ENCODE measurements at regions not wholly inside any gene's neighbourhood (a gene's known extent, or its start where the extent isn't known, plus 50 kb on each side); places are given as distances from the start of the nearest gene placed in this dataset.

GRCh38 chr4:58871509-58871908 is 1761.3 kb upstream of the IGFBP7 start:
- TF ChIP-seq, protein P1, sequence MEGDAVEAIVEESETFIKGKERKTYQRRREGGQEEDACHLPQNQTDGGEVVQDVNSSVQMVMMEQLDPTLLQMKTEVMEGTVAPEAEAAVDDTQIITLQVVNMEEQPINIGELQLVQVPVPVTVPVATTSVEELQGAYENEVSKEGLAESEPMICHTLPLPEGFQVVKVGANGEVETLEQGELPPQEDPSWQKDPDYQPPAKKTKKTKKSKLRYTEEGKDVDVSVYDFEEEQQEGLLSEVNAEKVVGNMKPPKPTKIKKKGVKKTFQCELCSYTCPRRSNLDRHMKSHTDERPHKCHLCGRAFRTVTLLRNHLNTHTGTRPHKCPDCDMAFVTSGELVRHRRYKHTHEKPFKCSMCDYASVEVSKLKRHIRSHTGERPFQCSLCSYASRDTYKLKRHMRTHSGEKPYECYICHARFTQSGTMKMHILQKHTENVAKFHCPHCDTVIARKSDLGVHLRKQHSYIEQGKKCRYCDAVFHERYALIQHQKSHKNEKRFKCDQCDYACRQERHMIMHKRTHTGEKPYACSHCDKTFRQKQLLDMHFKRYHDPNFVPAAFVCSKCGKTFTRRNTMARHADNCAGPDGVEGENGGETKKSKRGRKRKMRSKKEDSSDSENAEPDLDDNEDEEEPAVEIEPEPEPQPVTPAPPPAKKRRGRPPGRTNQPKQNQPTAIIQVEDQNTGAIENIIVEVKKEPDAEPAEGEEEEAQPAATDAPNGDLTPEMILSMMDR (IDR thresholded peaks at IDR 0.05; ENCODE audit: unreplicated experiment): no peak
- CTCF ChIA-PET: interaction anchor here (0.7 kb wide), 1 partner anchor 26 kb away, joined by 4 read pairs; no protein-coding TSS in a partner anchor
- Mint-ChIP-seq H3K4me3 (ENCODE audit: low read depth, unreplicated experiment) (no peak overlapping the region), H3K4me1 (ENCODE audit: low read depth, unreplicated experiment) (no peaks in the 10 kb centered on the region), H3K27me3 (ENCODE audit: unreplicated experiment) (no peaks in the 10 kb centered on the region), H3K9me3 (ENCODE audit: low read depth, unreplicated experiment) (peaks cover 4% of the 10 kb centered on the region), H3K27ac (ENCODE audit: unreplicated experiment) (no peak overlapping the region), H3K36me3 (ENCODE audit: insufficient read depth, unreplicated experiment) (no peaks in the 10 kb centered on the region)
- no peak for DNase-seq
- no TSS peak for BruUV-seq (replicated peaks)
- intact Hi-C loops (cut with micrococcal nuclease; ENCODE audit: unreplicated experiment): no loop called here

DNA sequence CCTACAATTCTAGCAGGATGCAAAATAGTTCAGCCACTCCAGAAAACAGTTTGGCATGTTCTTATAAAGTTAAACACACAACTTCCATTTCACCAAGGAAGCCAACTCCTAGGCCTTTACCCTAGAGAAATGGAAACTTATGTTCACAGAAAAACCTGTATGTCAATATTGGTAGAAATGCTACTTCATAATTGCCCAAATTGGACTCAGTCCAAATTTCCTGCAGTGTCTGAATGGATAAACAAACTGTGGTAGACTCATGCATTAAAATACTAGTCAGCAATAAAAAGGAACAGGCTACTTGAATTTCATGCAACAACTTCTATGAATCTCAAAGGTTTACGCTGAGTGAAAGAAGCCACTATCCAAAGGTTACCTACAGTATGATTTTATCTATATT is 1738.8 kb upstream of the IGFBP7 start:
- no peaks in the 10 kb centered on the region for H3K4me1 Mint-ChIP-seq (ENCODE audit: low read depth, unreplicated experiment)
- no TSS peak for BruUV-seq (replicated peaks)

GRCh38 chr4:58843455-58843854 is 1733.3 kb upstream of the IGFBP7 start:
- no peaks in the 10 kb centered on the region for H3K27me3 Mint-ChIP-seq (ENCODE audit: unreplicated experiment)
- no peaks in the 10 kb centered on the region for H3K4me1 Mint-ChIP-seq (ENCODE audit: low read depth, unreplicated experiment)
- CTCF ChIA-PET: no interaction called here
- H3K36me3 Mint-ChIP-seq (ENCODE audit: insufficient read depth, unreplicated experiment): no peaks in the 10 kb centered on the region
- BruUV-seq (replicated peaks): no TSS peak
- peaks cover 2% of the 10 kb centered on the region for H3K9me3 Mint-ChIP-seq (ENCODE audit: low read depth, unreplicated experiment)
- no peak for DNase-seq
- intact Hi-C loops (cut with micrococcal nuclease; ENCODE audit: unreplicated experiment): no loop called here
- H3K4me3 Mint-ChIP-seq (ENCODE audit: low read depth, unreplicated experiment): no peak overlapping the region
- no peak overlapping the region for H3K27ac Mint-ChIP-seq (ENCODE audit: unreplicated experiment)
- TF ChIP-seq, protein P1 (IDR thresholded peaks at IDR 0.05; ENCODE audit: unreplicated experiment): no peak

More for the DNA sequence above, 1738.8 kb upstream of the IGFBP7 start:
- CTCF ChIA-PET: no interaction called here
- Mint-ChIP-seq H3K4me3 (ENCODE audit: low read depth, unreplicated experiment) (no peak overlapping the region), H3K9me3 (ENCODE audit: low read depth, unreplicated experiment) (no peaks in the 10 kb centered on the region), H3K27ac (ENCODE audit: unreplicated experiment) (no peak overlapping the region), H3K36me3 (ENCODE audit: insufficient read depth, unreplicated experiment) (no peaks in the 10 kb centered on the region), H3K27me3 (ENCODE audit: unreplicated experiment) (no peaks in the 10 kb centered on the region)
- intact Hi-C loops (cut with micrococcal nuclease; ENCODE audit: unreplicated experiment): no loop called here
- TF ChIP-seq, protein P1 (IDR thresholded peaks at IDR 0.05; ENCODE audit: unreplicated experiment): no peak
- no peak for DNase-seq

- Mint-ChIP-seq H3K4me1 (ENCODE audit: low read depth, unreplicated experiment) (no peaks in the 10 kb centered on the region), H3K4me3 (ENCODE audit: low read depth, unreplicated experiment) (no peak overlapping the region), H3K36me3 (ENCODE audit: insufficient read depth, unreplicated experiment) (no peaks in the 10 kb centered on the region), H3K27me3 (ENCODE audit: unreplicated experiment) (no peaks in the 10 kb centered on the region), H3K9me3 (ENCODE audit: low read depth, unreplicated experiment) (no peaks in the 10 kb centered on the region), H3K27ac (ENCODE audit: unreplicated experiment) (no peak overlapping the region)
- no peak for DNase-seq
- intact Hi-C loops (cut with micrococcal nuclease; ENCODE audit: unreplicated experiment): no loop called here
- CTCF ChIA-PET: no interaction called here
- TF ChIP-seq, protein P1 (IDR thresholded peaks at IDR 0.05; ENCODE audit: unreplicated experiment): no peak
- no TSS peak for BruUV-seq (replicated peaks)
Measured at GRCh38 chr4:58833126-58833525, 1722.9 kb upstream of the IGFBP7 start.

Data from Calu3 (cell line).